ENCODE measurements at regions not wholly inside any gene's neighbourhood (a gene's known extent, or its start where the extent isn't known, plus 50 kb on each side); places are given as distances from the start of the nearest gene placed in this dataset.

DNA sequence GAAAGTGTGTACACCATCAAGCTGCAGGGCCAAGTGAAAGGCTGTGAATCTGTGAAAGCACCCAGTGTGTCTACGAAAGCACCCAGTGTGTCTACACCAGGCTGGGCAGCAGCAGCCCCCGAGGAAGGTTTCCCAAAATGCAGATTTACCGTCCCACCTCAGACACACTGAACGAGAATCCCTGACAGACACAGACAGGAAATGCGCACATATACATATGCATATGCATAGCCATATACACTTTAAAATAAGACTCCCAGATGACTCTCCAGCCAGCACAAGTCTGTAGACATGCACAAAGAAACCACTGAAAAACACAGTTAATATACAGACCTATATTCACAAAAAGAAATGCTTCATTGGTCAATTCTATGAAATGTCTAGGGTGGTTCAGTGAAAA lies 155.5 kb upstream of the OPCML start:
- no TSS peak for BruUV-seq (replicated peaks)
- in situ Hi-C loops (cut with MboI): no loop called here
- CTCF ChIA-PET (ENCODE audit: low intra/inter-chr PET ratio): no interaction called here
- no peaks in the 10 kb centered on the region for H4K20me1 ChIP-seq (replicated peaks; ENCODE audit: control insufficient read depth, insufficient read depth, low read length)
- no peaks in the 10 kb centered on the region for H3K36me3 ChIP-seq (ENCODE audit: control insufficient read depth, insufficient read depth, low read length)
- no peak overlapping the region for H3K4me3 ChIP-seq
- H3K27me3 ChIP-seq (ENCODE audit: control insufficient read depth in 2 of 2, insufficient read depth in 2 of 2, low read length in 2 of 2): no peaks in the 10 kb centered on the region
- H3K4me2 ChIP-seq (ENCODE audit: insufficient read depth, low read length): no peak overlapping the region
- WGBS (ENCODE audit: insufficient coverage, low coverage, missing lambda C conversion rate): 2% methylated on average over 5 of the region's 5 CpGs
- H3K9me3 ChIP-seq (replicated peaks; ENCODE audit: control insufficient read depth, insufficient read depth, low read depth, low read length): no peaks in the 10 kb centered on the region; the same call in 1 of the 2 replicates
- FAIRE-seq (no peak), ATAC-seq (no peak), DNase-seq (ENCODE audit: extremely low read depth in 1 of 4, low spot score in 3 of 4) (no peak)
- POLR2A ChIA-PET: no interaction called here
- no peak overlapping the region for H3K9ac ChIP-seq (ENCODE audit: insufficient read depth in 1 of 2, low read depth in 2 of 2, low read length in 2 of 2)
- no peak overlapping the region for H2AFZ ChIP-seq (ENCODE audit: low read depth, low read length)
- H3K27ac ChIP-seq (ENCODE audit: extremely low read depth, low read depth, low read length): no peak overlapping the region
- no peaks in the 10 kb centered on the region for H3K4me1 ChIP-seq (replicated peaks in 1 of 2; ENCODE audit: control insufficient read depth in 2 of 2, insufficient read depth in 2 of 2, low read length in 2 of 2)
- H3K9me1 ChIP-seq (ENCODE audit: control insufficient read depth, insufficient read depth, low read length): no peaks in the 10 kb centered on the region
- H3K79me2 ChIP-seq (ENCODE audit: control insufficient read depth, insufficient read depth, low read length): no peaks in the 10 kb centered on the region
- intact Hi-C loops (cut with micrococcal nuclease): no loop called here
- TF ChIP-seq, protein P1, sequence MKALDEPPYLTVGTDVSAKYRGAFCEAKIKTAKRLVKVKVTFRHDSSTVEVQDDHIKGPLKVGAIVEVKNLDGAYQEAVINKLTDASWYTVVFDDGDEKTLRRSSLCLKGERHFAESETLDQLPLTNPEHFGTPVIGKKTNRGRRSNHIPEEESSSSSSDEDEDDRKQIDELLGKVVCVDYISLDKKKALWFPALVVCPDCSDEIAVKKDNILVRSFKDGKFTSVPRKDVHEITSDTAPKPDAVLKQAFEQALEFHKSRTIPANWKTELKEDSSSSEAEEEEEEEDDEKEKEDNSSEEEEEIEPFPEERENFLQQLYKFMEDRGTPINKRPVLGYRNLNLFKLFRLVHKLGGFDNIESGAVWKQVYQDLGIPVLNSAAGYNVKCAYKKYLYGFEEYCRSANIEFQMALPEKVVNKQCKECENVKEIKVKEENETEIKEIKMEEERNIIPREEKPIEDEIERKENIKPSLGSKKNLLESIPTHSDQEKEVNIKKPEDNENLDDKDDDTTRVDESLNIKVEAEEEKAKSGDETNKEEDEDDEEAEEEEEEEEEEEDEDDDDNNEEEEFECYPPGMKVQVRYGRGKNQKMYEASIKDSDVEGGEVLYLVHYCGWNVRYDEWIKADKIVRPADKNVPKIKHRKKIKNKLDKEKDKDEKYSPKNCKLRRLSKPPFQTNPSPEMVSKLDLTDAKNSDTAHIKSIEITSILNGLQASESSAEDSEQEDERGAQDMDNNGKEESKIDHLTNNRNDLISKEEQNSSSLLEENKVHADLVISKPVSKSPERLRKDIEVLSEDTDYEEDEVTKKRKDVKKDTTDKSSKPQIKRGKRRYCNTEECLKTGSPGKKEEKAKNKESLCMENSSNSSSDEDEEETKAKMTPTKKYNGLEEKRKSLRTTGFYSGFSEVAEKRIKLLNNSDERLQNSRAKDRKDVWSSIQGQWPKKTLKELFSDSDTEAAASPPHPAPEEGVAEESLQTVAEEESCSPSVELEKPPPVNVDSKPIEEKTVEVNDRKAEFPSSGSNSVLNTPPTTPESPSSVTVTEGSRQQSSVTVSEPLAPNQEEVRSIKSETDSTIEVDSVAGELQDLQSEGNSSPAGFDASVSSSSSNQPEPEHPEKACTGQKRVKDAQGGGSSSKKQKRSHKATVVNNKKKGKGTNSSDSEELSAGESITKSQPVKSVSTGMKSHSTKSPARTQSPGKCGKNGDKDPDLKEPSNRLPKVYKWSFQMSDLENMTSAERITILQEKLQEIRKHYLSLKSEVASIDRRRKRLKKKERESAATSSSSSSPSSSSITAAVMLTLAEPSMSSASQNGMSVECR (CRISPR knock-in tag; IDR thresholded peaks at IDR 0.05): no peak
- no peak for TF ChIP-seq LEF1 (IDR thresholded peaks at IDR 0.05)
- TF ChIP-seq, protein P2, sequence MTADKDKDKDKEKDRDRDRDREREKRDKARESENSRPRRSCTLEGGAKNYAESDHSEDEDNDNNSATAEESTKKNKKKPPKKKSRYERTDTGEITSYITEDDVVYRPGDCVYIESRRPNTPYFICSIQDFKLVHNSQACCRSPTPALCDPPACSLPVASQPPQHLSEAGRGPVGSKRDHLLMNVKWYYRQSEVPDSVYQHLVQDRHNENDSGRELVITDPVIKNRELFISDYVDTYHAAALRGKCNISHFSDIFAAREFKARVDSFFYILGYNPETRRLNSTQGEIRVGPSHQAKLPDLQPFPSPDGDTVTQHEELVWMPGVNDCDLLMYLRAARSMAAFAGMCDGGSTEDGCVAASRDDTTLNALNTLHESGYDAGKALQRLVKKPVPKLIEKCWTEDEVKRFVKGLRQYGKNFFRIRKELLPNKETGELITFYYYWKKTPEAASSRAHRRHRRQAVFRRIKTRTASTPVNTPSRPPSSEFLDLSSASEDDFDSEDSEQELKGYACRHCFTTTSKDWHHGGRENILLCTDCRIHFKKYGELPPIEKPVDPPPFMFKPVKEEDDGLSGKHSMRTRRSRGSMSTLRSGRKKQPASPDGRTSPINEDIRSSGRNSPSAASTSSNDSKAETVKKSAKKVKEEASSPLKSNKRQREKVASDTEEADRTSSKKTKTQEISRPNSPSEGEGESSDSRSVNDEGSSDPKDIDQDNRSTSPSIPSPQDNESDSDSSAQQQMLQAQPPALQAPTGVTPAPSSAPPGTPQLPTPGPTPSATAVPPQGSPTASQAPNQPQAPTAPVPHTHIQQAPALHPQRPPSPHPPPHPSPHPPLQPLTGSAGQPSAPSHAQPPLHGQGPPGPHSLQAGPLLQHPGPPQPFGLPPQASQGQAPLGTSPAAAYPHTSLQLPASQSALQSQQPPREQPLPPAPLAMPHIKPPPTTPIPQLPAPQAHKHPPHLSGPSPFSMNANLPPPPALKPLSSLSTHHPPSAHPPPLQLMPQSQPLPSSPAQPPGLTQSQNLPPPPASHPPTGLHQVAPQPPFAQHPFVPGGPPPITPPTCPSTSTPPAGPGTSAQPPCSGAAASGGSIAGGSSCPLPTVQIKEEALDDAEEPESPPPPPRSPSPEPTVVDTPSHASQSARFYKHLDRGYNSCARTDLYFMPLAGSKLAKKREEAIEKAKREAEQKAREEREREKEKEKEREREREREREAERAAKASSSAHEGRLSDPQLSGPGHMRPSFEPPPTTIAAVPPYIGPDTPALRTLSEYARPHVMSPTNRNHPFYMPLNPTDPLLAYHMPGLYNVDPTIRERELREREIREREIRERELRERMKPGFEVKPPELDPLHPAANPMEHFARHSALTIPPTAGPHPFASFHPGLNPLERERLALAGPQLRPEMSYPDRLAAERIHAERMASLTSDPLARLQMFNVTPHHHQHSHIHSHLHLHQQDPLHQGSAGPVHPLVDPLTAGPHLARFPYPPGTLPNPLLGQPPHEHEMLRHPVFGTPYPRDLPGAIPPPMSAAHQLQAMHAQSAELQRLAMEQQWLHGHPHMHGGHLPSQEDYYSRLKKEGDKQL (CRISPR knock-in tag; IDR thresholded peaks at IDR 0.05; ENCODE audit: borderline replicate concordance): no peak
- TF ChIP-seq HOXB6 (CRISPR knock-in tag; IDR thresholded peaks at IDR 0.05; ENCODE audit: borderline replicate concordance): no peak
- TF ChIP-seq, protein P3, sequence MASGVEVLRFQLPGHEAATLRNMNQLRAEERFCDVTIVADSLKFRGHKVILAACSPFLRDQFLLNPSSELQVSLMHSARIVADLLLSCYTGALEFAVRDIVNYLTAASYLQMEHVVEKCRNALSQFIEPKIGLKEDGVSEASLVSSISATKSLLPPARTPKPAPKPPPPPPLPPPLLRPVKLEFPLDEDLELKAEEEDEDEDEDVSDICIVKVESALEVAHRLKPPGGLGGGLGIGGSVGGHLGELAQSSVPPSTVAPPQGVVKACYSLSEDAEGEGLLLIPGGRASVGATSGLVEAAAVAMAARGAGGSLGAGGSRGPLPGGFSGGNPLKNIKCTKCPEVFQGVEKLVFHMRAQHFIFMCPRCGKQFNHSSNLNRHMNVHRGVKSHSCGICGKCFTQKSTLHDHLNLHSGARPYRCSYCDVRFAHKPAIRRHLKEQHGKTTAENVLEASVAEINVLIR (CRISPR knock-in tag; IDR thresholded peaks at IDR 0.05): no peak
- TF ChIP-seq, protein P4, sequence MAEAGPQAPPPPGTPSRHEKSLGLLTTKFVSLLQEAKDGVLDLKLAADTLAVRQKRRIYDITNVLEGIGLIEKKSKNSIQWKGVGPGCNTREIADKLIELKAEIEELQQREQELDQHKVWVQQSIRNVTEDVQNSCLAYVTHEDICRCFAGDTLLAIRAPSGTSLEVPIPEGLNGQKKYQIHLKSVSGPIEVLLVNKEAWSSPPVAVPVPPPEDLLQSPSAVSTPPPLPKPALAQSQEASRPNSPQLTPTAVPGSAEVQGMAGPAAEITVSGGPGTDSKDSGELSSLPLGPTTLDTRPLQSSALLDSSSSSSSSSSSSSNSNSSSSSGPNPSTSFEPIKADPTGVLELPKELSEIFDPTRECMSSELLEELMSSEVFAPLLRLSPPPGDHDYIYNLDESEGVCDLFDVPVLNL (CRISPR knock-in tag; IDR thresholded peaks at IDR 0.05; ENCODE audit: low read depth): no peak
- no peak for TF ChIP-seq MCM2 (IDR thresholded peaks at IDR 0.05; ENCODE audit: low read depth)
- no peak for TF ChIP-seq ZNF384 (IDR thresholded peaks at IDR 0.05; ENCODE audit: low read depth, low read length)
- no peak for TF ChIP-seq SREBF2 (CRISPR knock-in tag; IDR thresholded peaks at IDR 0.05)
- TF ChIP-seq PML (IDR thresholded peaks at IDR 0.05; ENCODE audit: low read length): no peak
- TF ChIP-seq MCM5 (IDR thresholded peaks at IDR 0.05; ENCODE audit: low read depth): no peak
- no peak for TF ChIP-seq ZFP1 (CRISPR knock-in tag; IDR thresholded peaks at IDR 0.05)
